ENCODE measurements at regions not wholly inside any gene's neighbourhood (a gene's known extent, or its start where the extent isn't known, plus 50 kb on each side); places are given as distances from the start of the nearest gene placed in this dataset.

- TF ChIP-seq EZH2 (IDR thresholded peaks at IDR 0.05; ENCODE audit: low read depth) (no peak), CTCF (conservative IDR thresholded peaks at IDR 0.05) (no peak)
These were observed 517.8 kb downstream of the CCDC171 start for GRCh38 chr9:16070455-16071145.
